CD14-positive monocyte (primary cell): ENCODE measurements at regions not wholly inside any gene's neighbourhood (a gene's known extent, or its start where the extent isn't known, plus 50 kb on each side); places are given as distances from the start of the nearest gene placed in this dataset.

ENCODE experiments used
- DNase-seq, 3 donors: peaks; one replicate each; pipeline ENCODE4 v3.0.0-alpha.2; 2011 to 2022
- H2AFZ ChIP-seq: 2 replicates; pipeline ENCODE4 v1.6.0; 2012; ENCODE audit warnings: mild to moderate bottlenecking, low read depth, low read length, inconsistent platforms; ENCODE audit not compliant: insufficient read depth, poor library complexity, severe bottlenecking
- H3K27ac ChIP-seq, 2 donors: 1 replicate in 1 of 2; 2 replicates in 1 of 2; pipeline ENCODE4 v1.5.1; 2012 to 2013; ENCODE audit warnings: low read length in 2 of 2, control low read depth in 1 of 2, inconsistent platforms in 1 of 2, low read depth in 1 of 2, mild to moderate bottlenecking in 1 of 2
- H3K27me3 ChIP-seq, 2 donors: one replicate each; pipeline versions ENCODE4 v1.6.0 to v1.6.1; 2011 to 2013; ENCODE audit warnings: low read length in 2 of 2; ENCODE audit not compliant: control insufficient read depth in 2 of 2, insufficient read depth in 2 of 2
- H3K36me3 ChIP-seq, 2 donors: replicated peaks in 1 of 2; 1 replicate in 1 of 2; 2 replicates in 1 of 2; pipeline versions ENCODE4 v1.5.1 to v1.6.1; 2012 to 2013; ENCODE audit warnings: low read length in 2 of 2, control low read depth in 1 of 2, inconsistent platforms in 1 of 2, mild to moderate bottlenecking in 1 of 2; ENCODE audit not compliant: insufficient read depth in 2 of 2, control insufficient read depth in 1 of 2
- H3K4me1 ChIP-seq, 2 donors: 1 replicate in 1 of 2; 2 replicates in 1 of 2; pipeline versions ENCODE4 v1.5.1 to v1.6.1; 2012 to 2013; ENCODE audit warnings: low read length in 2 of 2, control low read depth in 1 of 2, inconsistent platforms in 1 of 2, mild to moderate bottlenecking in 1 of 2, moderate library complexity in 1 of 2; ENCODE audit not compliant: insufficient read depth in 2 of 2, control insufficient read depth in 1 of 2
- H3K4me2 ChIP-seq: replicated peaks from 2 replicates; pipeline ENCODE3; 2012; ENCODE audit warnings: low read length, moderate library complexity, mild to moderate bottlenecking; ENCODE audit not compliant: poor library complexity, severe bottlenecking; ENCODE audit errors: extremely low read depth
- H3K4me3 ChIP-seq, 3 experiments: fragments of 200-600 bp in 1 of 3; sonication (generic) in 1 of 3; replicated peaks in 1 of 3; 1 replicate in 2 of 3; 2 replicates in 1 of 3; pipeline ENCODE4 v1.5.1; 2011 to 2013; ENCODE audit warnings: low read length in 3 of 3, mild to moderate bottlenecking in 3 of 3, control low read depth in 2 of 3, low read depth in 2 of 3, inconsistent platforms in 1 of 3, moderate library complexity in 1 of 3
- H3K79me2 ChIP-seq: 2 replicates; pipeline ENCODE4 v1.6.0; 2012; ENCODE audit warnings: mild to moderate bottlenecking, control low read depth, inconsistent platforms, low read length, moderate library complexity; ENCODE audit not compliant: insufficient read depth
- H3K9ac ChIP-seq: 2 replicates; pipeline ENCODE4 v1.6.0; 2017; ENCODE audit warnings: low read length, mild to moderate bottlenecking; ENCODE audit not compliant: insufficient read depth, poor library complexity, severe bottlenecking
- H3K9me3 ChIP-seq, 2 donors: replicated peaks in 1 of 2; 1 replicate in 1 of 2; 2 replicates in 1 of 2; pipeline versions ENCODE4 v1.5.1 to v1.6.1; 2012 to 2013; ENCODE audit warnings: low read length in 2 of 2, control low read depth in 1 of 2; ENCODE audit not compliant: control insufficient read depth in 1 of 2, insufficient read depth in 1 of 2
- H4K20me1 ChIP-seq: 2 replicates; pipeline ENCODE4 v1.6.0; 2012; ENCODE audit warnings: mild to moderate bottlenecking, low read length, control low read depth, moderate library complexity; ENCODE audit not compliant: insufficient read depth
- H3K27ac Mint-ChIP-seq, 7 donors: one replicate each; pipeline ENCODE4 v1.8.0; 2020; ENCODE audit warnings: mild to moderate bottlenecking in 7 of 7, mixed read lengths in 7 of 7, moderate library complexity in 6 of 7, inconsistent platforms in 2 of 7
- H3K27me3 Mint-ChIP-seq, 3 donors: one replicate each; pipeline ENCODE4 v1.8.0; 2021 to 2022; ENCODE audit warnings: low read depth in 3 of 3, mild to moderate bottlenecking in 3 of 3, mixed read lengths in 3 of 3, moderate library complexity in 3 of 3, inconsistent platforms in 1 of 3
- H3K36me3 Mint-ChIP-seq, 2 donors: one replicate each; pipeline ENCODE4 v1.8.0; 2020; ENCODE audit warnings: mixed read lengths in 2 of 2, inconsistent platforms in 1 of 2, mild to moderate bottlenecking in 1 of 2
- H3K4me1 Mint-ChIP-seq: one replicate; pipeline ENCODE4 v1.8.0; 2020; ENCODE audit warnings: mild to moderate bottlenecking, mixed read lengths
- H3K4me3 Mint-ChIP-seq, 2 donors: one replicate each; pipeline ENCODE4 v1.8.0; 2020; ENCODE audit warnings: mild to moderate bottlenecking in 2 of 2, mixed read lengths in 2 of 2, moderate library complexity in 1 of 2
- H3K9me3 Mint-ChIP-seq, 7 donors: one replicate each; pipeline ENCODE4 v1.8.0; 2020 to 2022; ENCODE audit warnings: mixed read lengths in 7 of 7, mild to moderate bottlenecking in 6 of 7, moderate library complexity in 6 of 7, inconsistent platforms in 2 of 7
- WGBS: methylation state at CpG from one replicate; pipeline ENCODE4 v1.1.5; 2013; ENCODE audit warnings: missing lambda C conversion rate; ENCODE audit not compliant: insufficient coverage; 5-methylcytosine and 5-hydroxymethylcytosine counted together
- intact Hi-C, 2 donors: fragments of 100-400 bp; cut with micrococcal nuclease; formaldehyde crosslinking; loops; one replicate each; pipeline versions ENCODE4 v1.15.0 to v1.15.1; 2023
- TF ChIP-seq, protein P1 (sequence below): fragments of 200-600 bp; IDR thresholded peaks from one replicate; pipeline ENCODE4 v1.8.0; 2022; ENCODE audit warnings: antibody characterized with exemption, mild to moderate bottlenecking

DNA sequence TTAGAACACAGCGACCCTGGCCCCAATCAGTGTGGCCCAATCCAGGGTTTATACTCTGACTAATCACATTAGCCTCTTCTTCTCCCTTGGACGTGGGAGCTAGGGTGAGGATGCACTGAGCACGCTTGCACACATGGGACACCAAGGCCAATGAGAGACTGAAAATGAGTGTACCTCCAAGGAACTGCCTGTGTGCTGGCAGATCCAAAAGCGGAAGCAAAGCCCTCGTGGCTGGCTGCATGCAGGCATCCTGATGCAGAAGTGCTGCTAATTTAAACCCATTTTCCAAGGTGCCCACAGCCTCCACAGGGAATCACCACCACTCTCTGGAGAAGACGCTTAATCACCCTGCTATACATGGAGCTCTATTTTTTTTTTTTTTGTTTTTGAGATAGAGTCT lies 375.3 kb upstream of the XYLT1 start:
- no peak overlapping the region for H3K27ac ChIP-seq
- no peaks in the 10 kb centered on the region for H3K36me3 ChIP-seq
- TF ChIP-seq, protein P1, sequence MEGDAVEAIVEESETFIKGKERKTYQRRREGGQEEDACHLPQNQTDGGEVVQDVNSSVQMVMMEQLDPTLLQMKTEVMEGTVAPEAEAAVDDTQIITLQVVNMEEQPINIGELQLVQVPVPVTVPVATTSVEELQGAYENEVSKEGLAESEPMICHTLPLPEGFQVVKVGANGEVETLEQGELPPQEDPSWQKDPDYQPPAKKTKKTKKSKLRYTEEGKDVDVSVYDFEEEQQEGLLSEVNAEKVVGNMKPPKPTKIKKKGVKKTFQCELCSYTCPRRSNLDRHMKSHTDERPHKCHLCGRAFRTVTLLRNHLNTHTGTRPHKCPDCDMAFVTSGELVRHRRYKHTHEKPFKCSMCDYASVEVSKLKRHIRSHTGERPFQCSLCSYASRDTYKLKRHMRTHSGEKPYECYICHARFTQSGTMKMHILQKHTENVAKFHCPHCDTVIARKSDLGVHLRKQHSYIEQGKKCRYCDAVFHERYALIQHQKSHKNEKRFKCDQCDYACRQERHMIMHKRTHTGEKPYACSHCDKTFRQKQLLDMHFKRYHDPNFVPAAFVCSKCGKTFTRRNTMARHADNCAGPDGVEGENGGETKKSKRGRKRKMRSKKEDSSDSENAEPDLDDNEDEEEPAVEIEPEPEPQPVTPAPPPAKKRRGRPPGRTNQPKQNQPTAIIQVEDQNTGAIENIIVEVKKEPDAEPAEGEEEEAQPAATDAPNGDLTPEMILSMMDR: no peak
- no peaks in the 10 kb centered on the region for H4K20me1 ChIP-seq
- H3K36me3 Mint-ChIP-seq: no peaks in the 10 kb centered on the region
- H3K27me3 Mint-ChIP-seq: peaks cover 0 to 4% (median 1%) of the 10 kb centered on the region in 3 donors
- no peak for DNase-seq
- intact Hi-C loops: no loop called here
- H3K9me3 ChIP-seq: no peaks in the 10 kb centered on the region
- no peak overlapping the region for H3K9ac ChIP-seq
- no peak overlapping the region for H3K27ac Mint-ChIP-seq
- H3K27me3 ChIP-seq: no peaks in the 10 kb centered on the region
- H3K9me3 Mint-ChIP-seq: peaks cover 0 to 5% (median 0%) of the 10 kb centered on the region in 7 donors
- no peak overlapping the region for H3K4me3 ChIP-seq
- H3K4me2 ChIP-seq: no peak overlapping the region
- no peak overlapping the region for H3K4me3 Mint-ChIP-seq
- H2AFZ ChIP-seq: no peak overlapping the region
- no peaks in the 10 kb centered on the region for H3K4me1 ChIP-seq
- 93% methylated on average over 5 of the region's 6 CpGs for WGBS
- no peaks in the 10 kb centered on the region for H3K4me1 Mint-ChIP-seq
- H3K79me2 ChIP-seq: no peaks in the 10 kb centered on the region

DNA sequence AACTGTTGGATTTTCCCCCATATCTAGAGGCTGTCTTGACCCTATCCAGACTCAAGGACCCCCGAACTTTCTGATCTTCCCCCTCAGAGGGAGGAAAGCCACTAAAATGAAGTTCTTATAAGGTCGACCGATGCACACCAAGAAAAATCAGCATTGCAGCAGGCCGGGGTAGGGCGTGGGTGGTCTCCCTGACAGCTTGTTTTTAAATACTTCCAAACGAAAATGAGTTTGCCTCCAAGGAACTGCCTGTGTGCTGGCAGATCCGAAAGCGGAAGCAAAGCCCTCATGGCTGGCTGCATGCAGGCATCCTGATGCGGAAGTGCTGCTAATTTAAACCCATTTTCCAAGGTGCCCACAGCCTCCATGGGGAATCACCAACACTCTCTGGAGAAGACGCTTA lies 374.3 kb upstream of the XYLT1 start:
- intact Hi-C loops: no loop called here
- H3K27ac ChIP-seq: no peak overlapping the region
- 80% methylated on average over 7 of the region's 10 CpGs for WGBS
- no peaks in the 10 kb centered on the region for H3K36me3 Mint-ChIP-seq
- no peaks in the 10 kb centered on the region for H3K4me1 ChIP-seq
- H3K27me3 ChIP-seq: no peaks in the 10 kb centered on the region
- H3K4me1 Mint-ChIP-seq: no peaks in the 10 kb centered on the region
- peaks cover 0 to 5% (median 0%) of the 10 kb centered on the region in 7 donors for H3K9me3 Mint-ChIP-seq
- no peak overlapping the region for H2AFZ ChIP-seq
- DNase-seq: no peak
- H3K4me3 Mint-ChIP-seq: no peak overlapping the region
- no peak overlapping the region for H3K27ac Mint-ChIP-seq
- no peak overlapping the region for H3K4me3 ChIP-seq
- TF ChIP-seq, protein P1: no peak
- no peaks in the 10 kb centered on the region for H4K20me1 ChIP-seq
- H3K27me3 Mint-ChIP-seq: peaks cover 0 to 4% (median 1%) of the 10 kb centered on the region in 3 donors
- no peaks in the 10 kb centered on the region for H3K36me3 ChIP-seq
- no peaks in the 10 kb centered on the region for H3K9me3 ChIP-seq
- H3K9ac ChIP-seq: no peak overlapping the region
- no peaks in the 10 kb centered on the region for H3K79me2 ChIP-seq
- no peak overlapping the region for H3K4me2 ChIP-seq
